ENCODE measurements at regions not wholly inside any gene's neighbourhood (a gene's known extent, or its start where the extent isn't known, plus 50 kb on each side); places are given as distances from the start of the nearest gene placed in this dataset.
"Not testable (repeated sequence)": the region's sequence is repeated elsewhere in the genome, so short reads cannot be mapped to it uniquely, and the experiment has no call there.

GRCh38 chr16:15189478-15189877 lies 95.4 kb upstream of the RRN3 start:
- TF ChIP-seq CTCF (optimal IDR thresholded peaks at IDR 0.05 in 1 of 3, IDR thresholded peaks at IDR 0.05 in 1 of 3, conservative IDR thresholded peaks at IDR 0.05 in 1 of 3; ENCODE audit: extremely low read depth in 1 of 3, insufficient read depth in 2 of 3, low read length in 3 of 3); EZH2 (IDR thresholded peaks at IDR 0.05; ENCODE audit: low read length): not testable (repeated sequence)

All from keratinocyte (primary cell).